HG03066 (cell line): ENCODE measurements at regions not wholly inside any gene's neighbourhood (a gene's known extent, or its start where the extent isn't known, plus 50 kb on each side); places are given as distances from the start of the nearest gene placed in this dataset.
A peak's percentile ranks its signal among the peaks of the same experiment; 100 is the strongest.

Experiments used
- ATAC-seq: cut with Tn5 transposase; IDR thresholded peaks from one replicate; pipeline ENCODE4 v1.9.1; 2021; ENCODE audit warnings: low read depth; ENCODE audit not compliant: unreplicated experiment

DNA sequence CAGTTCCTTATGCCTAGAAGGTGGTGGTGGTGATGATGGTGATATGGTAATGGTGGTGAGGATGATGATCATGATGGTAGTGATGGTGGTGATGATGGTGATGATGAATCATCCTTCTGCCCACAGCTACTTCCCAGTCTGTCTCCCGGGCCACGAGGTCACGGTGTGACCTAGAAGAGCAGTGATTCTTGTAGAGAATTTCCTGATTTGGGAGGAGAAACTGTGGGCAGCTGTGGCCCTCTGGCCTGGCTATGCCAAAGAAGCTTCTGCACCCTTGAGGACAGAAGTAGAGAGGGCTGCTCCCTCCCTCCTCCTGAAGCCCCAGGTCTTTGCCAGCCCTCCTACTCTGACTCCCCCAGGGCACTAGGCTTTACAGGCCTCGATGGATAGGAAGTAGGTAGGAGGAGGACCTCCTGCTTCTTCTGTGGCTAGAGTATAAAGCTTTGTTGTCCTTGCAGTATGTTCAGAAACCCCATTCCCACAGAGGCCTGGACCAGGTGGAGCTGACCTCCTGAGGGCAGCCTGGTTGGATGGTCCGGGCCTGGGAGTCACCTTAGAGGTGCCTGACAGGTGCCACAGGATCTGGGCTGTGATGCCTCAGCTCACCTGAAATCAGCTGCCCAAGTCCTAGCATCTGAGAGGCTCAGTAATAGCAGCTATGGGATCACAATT is 57.9 kb upstream of the EPAS1 start:
- no peak for ATAC-seq

DNA sequence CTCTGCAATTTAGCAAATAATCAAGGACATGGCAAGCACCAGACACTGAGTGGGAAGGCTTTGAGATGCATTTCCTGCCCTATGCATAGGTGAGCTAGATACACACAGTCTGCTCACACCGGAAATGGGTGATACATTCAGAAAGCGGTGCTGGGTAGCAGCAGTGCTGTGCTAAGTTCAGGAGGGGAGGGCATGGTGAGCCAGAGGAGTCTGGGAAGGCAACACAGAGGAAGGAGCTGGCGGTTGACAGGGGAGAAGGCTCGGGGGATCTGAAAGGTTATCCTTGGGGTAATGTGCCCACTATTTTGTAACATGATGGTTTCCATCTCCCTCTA is 57.4 kb upstream of the EPAS1 start:
- ATAC-seq = peak; percentile 67

DNA sequence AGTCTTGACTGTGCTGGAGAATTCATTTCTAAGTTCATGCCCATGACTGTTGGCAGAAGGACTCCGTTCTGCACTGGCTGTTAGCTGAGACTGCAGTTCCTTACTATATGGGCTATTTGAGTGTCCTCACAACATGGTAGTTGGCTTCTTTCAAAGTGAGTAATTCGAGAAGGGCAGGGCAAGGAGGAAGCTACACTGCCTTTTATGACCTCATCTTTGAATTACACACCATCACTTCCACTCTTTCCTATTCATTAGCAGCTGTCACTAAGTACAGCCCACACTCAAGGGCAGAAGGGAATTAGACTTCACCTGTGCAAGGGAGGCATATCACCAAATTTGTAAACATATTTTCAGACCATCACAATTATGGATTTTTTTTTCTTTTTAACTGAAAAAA is 55.9 kb upstream of the EPAS1 start:
- ATAC-seq = no peak

DNA sequence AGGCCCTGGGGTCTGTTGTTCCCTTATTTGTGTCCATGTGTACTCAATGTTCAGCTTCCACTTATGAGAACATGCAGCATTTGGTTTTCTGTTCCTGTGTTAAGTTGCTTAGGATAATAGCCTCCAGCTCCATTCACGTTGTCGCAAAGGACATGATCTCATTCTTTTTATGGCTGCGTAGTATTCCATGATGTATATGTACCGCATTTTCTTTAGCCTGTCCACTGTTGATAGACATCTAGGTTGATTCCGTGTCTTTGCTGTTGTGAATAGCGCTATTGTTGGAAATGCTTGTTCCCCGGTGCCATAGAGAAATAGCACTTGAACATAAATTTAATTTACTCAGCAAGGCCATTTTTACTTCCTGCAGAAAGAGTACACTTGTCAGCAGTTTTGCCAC is 51.3 kb upstream of the EPAS1 start:
- ATAC-seq = no peak

DNA sequence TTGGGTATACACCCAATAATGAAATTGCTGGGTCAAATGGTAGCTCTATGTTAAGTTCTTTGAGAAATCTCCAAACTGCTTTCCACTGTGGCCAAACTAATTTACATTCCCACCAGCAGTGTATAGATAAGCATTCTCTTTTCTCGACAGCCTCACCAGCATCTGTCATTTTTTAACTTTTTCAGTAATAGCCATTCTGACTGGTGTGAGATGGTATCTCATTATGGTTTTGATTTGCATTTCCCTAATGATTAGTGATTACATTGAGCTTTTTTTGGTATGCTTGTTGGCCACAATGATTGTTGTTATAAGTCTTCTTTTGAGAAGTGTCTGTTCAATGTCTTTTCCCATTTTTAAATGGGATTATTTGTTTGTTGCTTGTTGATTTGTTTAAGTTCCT is 50.4 kb upstream of the EPAS1 start:
- peak; percentile 88 for ATAC-seq
